OCI-LY7 (cell line): ENCODE measurements at regions not wholly inside any gene's neighbourhood (a gene's known extent, or its start where the extent isn't known, plus 50 kb on each side); places are given as distances from the start of the nearest gene placed in this dataset.
A peak's percentile ranks its signal among the peaks of the same experiment; 100 is the strongest.

Experiments used
- BruUV-seq: library from RNA; stranded (reverse); fragments of 400-500 nt; replicated peaks from 2 replicates; lab custom pipeline; 2021; lab: Mats Ljungman, UMichigan
- CTCF ChIA-PET: fragments of 300-600 bp; sonication (Branson Sonifier 250); formaldehyde crosslinking; loops from one replicate; lab custom pipeline; 2022; ENCODE audit warnings: antibody characterized with exemption; ENCODE audit not compliant: unreplicated experiment; lab: Charles Lee
- POLR2A ChIA-PET: fragments of 300-600 bp; sonication (Branson Sonifier 250); formaldehyde crosslinking; loops from one replicate; lab custom pipeline; 2022; ENCODE audit warnings: antibody characterized with exemption; lab: Charles Lee
- DNase-seq: peaks from one replicate; pipeline ENCODE4 v3.0.0-alpha.2; 2015; ENCODE audit warnings: low spot score
- H2AFZ ChIP-seq: fragments of 200-600 bp; sonication (generic), shearing (Covaris generic); 2 replicates; pipeline ENCODE4 v1.6.1; 2014; ENCODE audit warnings: mild to moderate bottlenecking, antibody characterized with exemption, low read length, moderate library complexity
- H3K27ac ChIP-seq: fragments of 200-600 bp; sonication (generic); 2 replicates; pipeline ENCODE4 v1.5.1; 2014; ENCODE audit warnings: mixed run types, low read depth, mild to moderate bottlenecking, moderate library complexity, low read length, inconsistent platforms; ENCODE audit not compliant: poor library complexity, severe bottlenecking
- H3K36me3 ChIP-seq: fragments of 200-600 bp; sonication (generic); 2 replicates; pipeline ENCODE4 v1.6.1; 2014; ENCODE audit warnings: mild to moderate bottlenecking, antibody characterized with exemption, low read length, moderate library complexity, mixed read lengths; ENCODE audit not compliant: insufficient read depth
- H3K4me1 ChIP-seq: fragments of 200-600 bp; sonication (generic); 2 replicates; pipeline ENCODE4 v1.5.1; 2014; ENCODE audit warnings: mild to moderate bottlenecking, low read length; ENCODE audit not compliant: insufficient read depth, poor library complexity, severe bottlenecking
- H3K4me2 ChIP-seq: fragments of 200-600 bp; sonication (generic); 2 replicates; pipeline ENCODE4 v1.6.1; 2014; ENCODE audit warnings: mild to moderate bottlenecking, low read length
- H3K4me3 ChIP-seq: fragments of 200-600 bp; sonication (generic); 2 replicates; pipeline ENCODE4 v1.5.1; 2014; ENCODE audit warnings: mild to moderate bottlenecking, low read depth, low read length; ENCODE audit not compliant: poor library complexity, severe bottlenecking
- H3K79me2 ChIP-seq: fragments of 200-600 bp; sonication (generic); 2 replicates; pipeline ENCODE4 v1.6.1; 2016; ENCODE audit warnings: low read depth, mild to moderate bottlenecking, low read length, moderate library complexity, mixed read lengths; ENCODE audit not compliant: insufficient read depth
- H3K9me2 ChIP-seq: fragments of 200-600 bp; sonication (generic); 2 replicates; pipeline ENCODE4 v1.6.1; 2016; ENCODE audit warnings: mild to moderate bottlenecking, low read length, mixed read lengths; ENCODE audit not compliant: insufficient read depth
- H3K9me3 ChIP-seq: fragments of 200-600 bp; sonication (generic); 2 replicates; pipeline ENCODE4 v1.6.1; 2014; ENCODE audit warnings: mild to moderate bottlenecking, mixed run types, low read length, mixed read lengths
- H4K20me1 ChIP-seq: fragments of 200-600 bp; sonication (generic); 2 replicates; pipeline ENCODE4 v1.6.1; 2014; ENCODE audit warnings: mild to moderate bottlenecking, antibody characterized with exemption, low read length, moderate library complexity, mixed read lengths; ENCODE audit not compliant: insufficient read depth
- CTCF ChIP-seq: fragments of 200-600 bp; sonication (generic); conservative IDR thresholded peaks from 2 replicates; pipeline ENCODE4 v1.5.1; 2014; ENCODE audit warnings: mild to moderate bottlenecking, antibody characterized with exemption, low read length, moderate library complexity, mixed read lengths
- EZH2phosphoT487 ChIP-seq: fragments of 200-600 bp; sonication (generic); IDR thresholded peaks from 2 replicates; pipeline ENCODE4 v1.6.1; 2018; ENCODE audit warnings: low read depth, borderline replicate concordance, mild to moderate bottlenecking, mixed run types, antibody characterized with exemption, low read length, moderate library complexity, mixed read lengths
- intact Hi-C: fragments of 100-400 bp; cut with micrococcal nuclease; formaldehyde crosslinking; loops from one replicate; pipeline ENCODE4 v1.10.0; 2022; ENCODE audit not compliant: unreplicated experiment

- no peak overlapping the region for H3K4me2 ChIP-seq
- no peaks in the 10 kb centered on the region for H4K20me1 ChIP-seq
- H3K27ac ChIP-seq = no peak overlapping the region
- H3K36me3 ChIP-seq = no peaks in the 10 kb centered on the region
- no peaks in the 10 kb centered on the region for H3K79me2 ChIP-seq
- BruUV-seq = no TSS peak
- H3K4me3 ChIP-seq = no peak overlapping the region
- H3K9me2 ChIP-seq = no peaks in the 10 kb centered on the region
- DNase-seq = no peak
- H2AFZ ChIP-seq = no peak overlapping the region
- H3K4me1 ChIP-seq = no peaks in the 10 kb centered on the region
- ChIA-PET CTCF (no interaction called here), POLR2A (interaction anchor here (1.0 kb wide), 1 partner anchor 49 kb away, joined by 3 read pairs; no protein-coding TSS in a partner anchor)
- intact Hi-C loops = no loop called here
- H3K9me3 ChIP-seq = no peaks in the 10 kb centered on the region
- no peak for TF ChIP-seq EZH2phosphoT487
Observed at GRCh38 chr10:9315292-9315691, 1260.8 kb downstream of the GATA3 start.

- ChIA-PET POLR2A (interaction anchor here (0.6 to 1.0 kb wide), 3 partner anchors 673 to 1239 kb away, joined by 3 to 4 read pairs (median 3); no protein-coding TSS in a partner anchor), CTCF (no interaction called here)
- no peaks in the 10 kb centered on the region for H3K9me3 ChIP-seq
- peak; percentile 66 for DNase-seq
- no peak overlapping the region for H2AFZ ChIP-seq
- no peak overlapping the region for H3K27ac ChIP-seq
- intact Hi-C loops = loop anchor here (2.0 kb wide), 1 partner anchor 1939 kb away; no protein-coding TSS in a partner anchor
- no peaks in the 10 kb centered on the region for H3K79me2 ChIP-seq
- peak; percentile 93 for TF ChIP-seq CTCF
- TF ChIP-seq EZH2phosphoT487 = no peak
- no peaks in the 10 kb centered on the region for H3K36me3 ChIP-seq
- H3K4me1 ChIP-seq = no peaks in the 10 kb centered on the region
- BruUV-seq = no TSS peak
- H3K4me3 ChIP-seq = no peak overlapping the region
- no peaks in the 10 kb centered on the region for H3K9me2 ChIP-seq
- H3K4me2 ChIP-seq = no peak overlapping the region
- no peaks in the 10 kb centered on the region for H4K20me1 ChIP-seq
Observed at GRCh38 chr10:9331583-9332008, 1277.1 kb downstream of the GATA3 start.

- intact Hi-C loops = no loop called here
- no peaks in the 10 kb centered on the region for H4K20me1 ChIP-seq
- no peak overlapping the region for H2AFZ ChIP-seq
- TF ChIP-seq CTCF = no peak
- TF ChIP-seq EZH2phosphoT487 = no peak
- no TSS peak for BruUV-seq
- no peak overlapping the region for H3K4me3 ChIP-seq
- no peaks in the 10 kb centered on the region for H3K9me2 ChIP-seq
- H3K4me2 ChIP-seq = no peak overlapping the region
- no peak overlapping the region for H3K27ac ChIP-seq
- H3K36me3 ChIP-seq = no peaks in the 10 kb centered on the region
- H3K9me3 ChIP-seq = no peaks in the 10 kb centered on the region
- ChIA-PET POLR2A (no interaction called here), CTCF (no interaction called here)
- no peaks in the 10 kb centered on the region for H3K79me2 ChIP-seq
- no peak for DNase-seq
- H3K4me1 ChIP-seq = no peaks in the 10 kb centered on the region
Observed at GRCh38 chr10:9334270-9334669, 1279.8 kb downstream of the GATA3 start.
